Colonic mucosa (tissue), 4 donors: ENCODE measurements at regions not wholly inside any gene's neighbourhood (a gene's known extent, or its start where the extent isn't known, plus 50 kb on each side); places are given as distances from the start of the nearest gene placed in this dataset.

Source experiments
- DNase-seq: peaks from one replicate; pipeline ENCODE4 v3.0.0-alpha.2; 2020
- H3K27ac ChIP-seq: fragments of 200-600 bp; one replicate; pipeline ENCODE4 v1.8.0; 2021
- H3K27me3 ChIP-seq: fragments of 200-600 bp; one replicate; pipeline ENCODE4 v1.8.0; 2021
- H3K36me3 ChIP-seq: fragments of 200-600 bp; one replicate; pipeline ENCODE4 v1.8.0; 2021
- H3K4me1 ChIP-seq: fragments of 200-600 bp; one replicate; pipeline ENCODE4 v1.8.0; 2021; ENCODE audit warnings: mild to moderate bottlenecking
- H3K4me3 ChIP-seq: fragments of 200-600 bp; one replicate; pipeline ENCODE4 v1.8.0; 2021
- H3K9ac ChIP-seq, 2 donors: one replicate each; pipeline ENCODE4 v1.7.0; 2013; ENCODE audit warnings: control low read depth in 2 of 2, low read depth in 2 of 2, low read length in 2 of 2
- H3K9me3 ChIP-seq: fragments of 200-600 bp; one replicate; pipeline ENCODE4 v1.8.0; 2021
- intact Hi-C: fragments of 100-400 bp; cut with DNase I; formaldehyde crosslinking; loops from one replicate; pipeline ENCODE4 v1.14.1; 2022
- TF ChIP-seq, protein P1 (sequence below): fragments of 200-600 bp; IDR thresholded peaks from one replicate; pipeline ENCODE4 v1.8.0; 2022; ENCODE audit warnings: antibody characterized with exemption, mild to moderate bottlenecking
- donor health status: healthy.
- donor health status: DM: no; HTN: no; CAD: no.
- donor health status: DM: no; HTN: no; CAD: no.

- DNase-seq, result no peak
- no peak overlapping the region for H3K27ac ChIP-seq
- no peak overlapping the region for H3K4me3 ChIP-seq
- TF ChIP-seq, protein P1, sequence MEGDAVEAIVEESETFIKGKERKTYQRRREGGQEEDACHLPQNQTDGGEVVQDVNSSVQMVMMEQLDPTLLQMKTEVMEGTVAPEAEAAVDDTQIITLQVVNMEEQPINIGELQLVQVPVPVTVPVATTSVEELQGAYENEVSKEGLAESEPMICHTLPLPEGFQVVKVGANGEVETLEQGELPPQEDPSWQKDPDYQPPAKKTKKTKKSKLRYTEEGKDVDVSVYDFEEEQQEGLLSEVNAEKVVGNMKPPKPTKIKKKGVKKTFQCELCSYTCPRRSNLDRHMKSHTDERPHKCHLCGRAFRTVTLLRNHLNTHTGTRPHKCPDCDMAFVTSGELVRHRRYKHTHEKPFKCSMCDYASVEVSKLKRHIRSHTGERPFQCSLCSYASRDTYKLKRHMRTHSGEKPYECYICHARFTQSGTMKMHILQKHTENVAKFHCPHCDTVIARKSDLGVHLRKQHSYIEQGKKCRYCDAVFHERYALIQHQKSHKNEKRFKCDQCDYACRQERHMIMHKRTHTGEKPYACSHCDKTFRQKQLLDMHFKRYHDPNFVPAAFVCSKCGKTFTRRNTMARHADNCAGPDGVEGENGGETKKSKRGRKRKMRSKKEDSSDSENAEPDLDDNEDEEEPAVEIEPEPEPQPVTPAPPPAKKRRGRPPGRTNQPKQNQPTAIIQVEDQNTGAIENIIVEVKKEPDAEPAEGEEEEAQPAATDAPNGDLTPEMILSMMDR, result no peak
- intact Hi-C loops, result no loop called here
- no peaks in the 10 kb centered on the region for H3K9me3 ChIP-seq
- no peaks in the 10 kb centered on the region for H3K27me3 ChIP-seq
- H3K36me3 ChIP-seq, result no peaks in the 10 kb centered on the region
- no peak overlapping the region for H3K9ac ChIP-seq
- H3K4me1 ChIP-seq, result no peaks in the 10 kb centered on the region
These were observed 64.9 kb upstream of the ZDHHC17 start for GRCh38 chr12:76698966-76699365.

DNA sequence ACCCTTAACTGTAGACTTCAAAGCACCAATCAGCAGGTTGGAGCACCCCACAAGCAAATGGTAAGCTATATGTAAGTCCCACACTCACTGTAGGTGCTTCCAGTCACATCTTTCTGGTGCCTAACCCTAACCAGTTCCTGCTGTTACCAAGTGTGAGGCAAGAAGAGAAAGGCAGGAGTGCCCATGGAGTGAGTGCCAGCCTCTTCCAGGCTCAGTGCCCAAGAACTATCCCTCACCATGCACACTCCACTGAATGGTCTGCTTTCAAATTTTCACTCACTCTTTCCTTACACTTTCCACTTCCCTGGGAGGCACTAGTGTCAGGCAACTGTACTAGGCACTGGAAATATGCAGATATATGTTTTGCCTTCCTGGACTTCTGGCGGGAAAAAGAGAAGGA lies 62.2 kb upstream of the ZDHHC17 start:
- no peaks in the 10 kb centered on the region for H3K36me3 ChIP-seq
- H3K27me3 ChIP-seq, result no peaks in the 10 kb centered on the region
- H3K9ac ChIP-seq, result no peak overlapping the region
- DNase-seq, result no peak
- no peaks in the 10 kb centered on the region for H3K9me3 ChIP-seq
- no peak overlapping the region for H3K27ac ChIP-seq
- intact Hi-C loops, result no loop called here
- H3K4me1 ChIP-seq, result no peaks in the 10 kb centered on the region
- TF ChIP-seq, protein P1, result no peak
- no peak overlapping the region for H3K4me3 ChIP-seq

DNA sequence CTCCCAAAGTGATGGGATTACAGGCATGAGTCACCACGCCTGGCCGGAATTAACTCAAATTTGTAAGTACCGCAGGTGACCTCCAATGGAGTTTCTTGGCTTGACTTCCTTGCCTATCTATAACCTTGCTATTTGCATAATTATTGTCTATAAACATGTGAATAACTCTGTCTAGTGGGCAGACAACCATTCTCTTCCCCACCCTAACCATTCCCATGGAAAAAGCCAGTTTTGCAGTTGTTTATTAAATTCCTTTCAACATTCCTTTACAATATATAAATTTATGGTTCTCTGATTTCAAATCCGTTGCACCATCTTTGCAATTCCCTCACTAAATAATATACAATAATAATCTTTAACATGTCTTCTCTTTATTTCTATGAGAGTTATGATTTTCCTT lies 61.0 kb upstream of the ZDHHC17 start:
- Histone ChIP-seq H3K4me1 (no peaks in the 10 kb centered on the region), H3K4me3 (no peak overlapping the region), H3K36me3 (no peaks in the 10 kb centered on the region), H3K27ac (no peak overlapping the region), H3K9me3 (no peaks in the 10 kb centered on the region), H3K9ac (no peak overlapping the region), H3K27me3 (no peaks in the 10 kb centered on the region)
- no peak for DNase-seq
- intact Hi-C loops, result no loop called here
- TF ChIP-seq, protein P1, result no peak

GRCh38 chr12:76704693-76705092 lies 59.2 kb upstream of the ZDHHC17 start:
- no peak for DNase-seq
- Histone ChIP-seq H3K9me3 (no peaks in the 10 kb centered on the region), H3K27ac (no peak overlapping the region), H3K9ac (no peak overlapping the region), H3K4me3 (no peak overlapping the region), H3K4me1 (no peaks in the 10 kb centered on the region), H3K27me3 (no peaks in the 10 kb centered on the region), H3K36me3 (no peaks in the 10 kb centered on the region)
- TF ChIP-seq, protein P1, result no peak
- intact Hi-C loops, result no loop called here

DNA sequence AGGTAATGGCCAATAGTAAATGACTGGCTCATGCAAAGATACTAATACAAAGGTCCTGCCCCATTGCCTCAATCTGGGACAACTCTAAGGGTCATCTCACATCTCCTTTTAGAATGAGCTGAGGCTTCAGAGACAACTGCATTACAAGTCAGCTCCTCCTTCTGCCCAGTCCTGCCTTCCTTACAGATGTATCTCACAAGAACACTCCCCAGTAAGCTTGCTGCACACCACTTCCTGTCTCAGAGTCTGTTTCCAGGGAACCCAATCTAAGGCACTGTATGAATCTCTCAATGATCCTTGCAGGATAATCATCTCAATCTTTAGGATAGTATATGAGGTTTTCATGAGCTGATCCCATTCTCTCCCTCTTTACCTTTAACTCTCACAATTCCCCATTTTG lies 57.8 kb upstream of the ZDHHC17 start:
- H3K27ac ChIP-seq, result no peak overlapping the region
- no peaks in the 10 kb centered on the region for H3K4me1 ChIP-seq
- intact Hi-C loops, result no loop called here
- no peak for DNase-seq
- no peak overlapping the region for H3K4me3 ChIP-seq
- TF ChIP-seq, protein P1, result no peak
- H3K36me3 ChIP-seq, result no peaks in the 10 kb centered on the region
- H3K9me3 ChIP-seq, result no peaks in the 10 kb centered on the region
- no peak overlapping the region for H3K9ac ChIP-seq
- H3K27me3 ChIP-seq, result no peaks in the 10 kb centered on the region

DNA sequence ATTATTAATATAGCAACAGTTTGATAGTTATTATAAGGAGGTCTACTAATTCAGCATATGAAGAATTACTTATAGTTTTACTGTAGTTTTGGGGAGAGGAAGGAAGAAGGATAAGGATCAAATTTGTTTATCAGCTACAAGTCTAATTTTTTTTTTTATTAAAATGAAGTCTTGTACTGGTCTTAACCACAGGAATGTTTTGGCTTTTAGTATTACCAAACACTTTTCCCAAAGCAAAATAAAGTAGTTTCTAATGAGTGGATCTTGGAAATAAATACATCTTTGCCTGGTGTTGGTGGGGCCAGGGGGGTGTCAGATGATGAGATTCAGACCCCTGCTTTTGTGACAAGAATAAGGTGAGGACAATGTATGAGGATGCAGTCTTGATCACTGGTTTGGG lies 57.2 kb upstream of the ZDHHC17 start:
- Histone ChIP-seq H3K4me3 (no peak overlapping the region), H3K9ac (no peak overlapping the region), H3K27me3 (no peaks in the 10 kb centered on the region), H3K36me3 (no peaks in the 10 kb centered on the region), H3K4me1 (no peaks in the 10 kb centered on the region), H3K9me3 (no peaks in the 10 kb centered on the region), H3K27ac (no peak overlapping the region)
- no peak for DNase-seq
- intact Hi-C loops, result no loop called here
- TF ChIP-seq, protein P1, result no peak
